ENCODE measurements at regions not wholly inside any gene's neighbourhood (a gene's known extent, or its start where the extent isn't known, plus 50 kb on each side); places are given as distances from the start of the nearest gene placed in this dataset.

- TF ChIP-seq CTCF (IDR thresholded peaks at IDR 0.05; ENCODE audit: low read depth, low read length) (no peak), EZH2phosphoT487 (IDR thresholded peaks at IDR 0.05; ENCODE audit: low read depth) (no peak)
Measured at GRCh38 chr17:77466596-77467223, 325.9 kb downstream of the SEC14L1 start.

Measured in OCI-LY3 (cell line).